NCI-H2171 treated with DMSO at 0.1 percent for 48 hours (cell line): ENCODE measurements at regions not wholly inside any gene's neighbourhood (a gene's known extent, or its start where the extent isn't known, plus 50 kb on each side); places are given as distances from the start of the nearest gene placed in this dataset.

Experiments used
- DNase-seq: peaks from one replicate; lab custom pipeline; 2025; lab: John Stamatoyannopoulos, UW

DNA sequence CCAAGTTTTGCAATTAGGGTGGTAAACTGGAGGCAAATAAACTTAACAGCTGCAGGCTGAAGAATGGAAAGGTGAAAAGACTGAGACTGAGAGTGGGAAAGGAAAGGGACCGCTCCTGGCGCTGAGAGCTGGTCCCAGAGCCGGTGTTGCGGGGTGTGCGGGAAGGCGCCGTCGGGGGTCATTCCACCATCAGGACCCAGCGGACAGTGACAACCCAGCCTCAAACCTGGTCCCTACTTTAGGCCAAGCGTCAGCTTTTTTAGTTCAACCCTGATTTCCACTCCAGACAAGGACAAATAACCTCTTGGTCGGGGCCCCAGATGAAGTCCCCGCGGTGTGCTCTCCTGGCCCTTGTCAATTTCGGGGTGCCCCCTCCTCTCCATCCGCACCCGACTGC lies 145.8 kb upstream of the ETS2 start:
- DNase-seq: no peak

DNA sequence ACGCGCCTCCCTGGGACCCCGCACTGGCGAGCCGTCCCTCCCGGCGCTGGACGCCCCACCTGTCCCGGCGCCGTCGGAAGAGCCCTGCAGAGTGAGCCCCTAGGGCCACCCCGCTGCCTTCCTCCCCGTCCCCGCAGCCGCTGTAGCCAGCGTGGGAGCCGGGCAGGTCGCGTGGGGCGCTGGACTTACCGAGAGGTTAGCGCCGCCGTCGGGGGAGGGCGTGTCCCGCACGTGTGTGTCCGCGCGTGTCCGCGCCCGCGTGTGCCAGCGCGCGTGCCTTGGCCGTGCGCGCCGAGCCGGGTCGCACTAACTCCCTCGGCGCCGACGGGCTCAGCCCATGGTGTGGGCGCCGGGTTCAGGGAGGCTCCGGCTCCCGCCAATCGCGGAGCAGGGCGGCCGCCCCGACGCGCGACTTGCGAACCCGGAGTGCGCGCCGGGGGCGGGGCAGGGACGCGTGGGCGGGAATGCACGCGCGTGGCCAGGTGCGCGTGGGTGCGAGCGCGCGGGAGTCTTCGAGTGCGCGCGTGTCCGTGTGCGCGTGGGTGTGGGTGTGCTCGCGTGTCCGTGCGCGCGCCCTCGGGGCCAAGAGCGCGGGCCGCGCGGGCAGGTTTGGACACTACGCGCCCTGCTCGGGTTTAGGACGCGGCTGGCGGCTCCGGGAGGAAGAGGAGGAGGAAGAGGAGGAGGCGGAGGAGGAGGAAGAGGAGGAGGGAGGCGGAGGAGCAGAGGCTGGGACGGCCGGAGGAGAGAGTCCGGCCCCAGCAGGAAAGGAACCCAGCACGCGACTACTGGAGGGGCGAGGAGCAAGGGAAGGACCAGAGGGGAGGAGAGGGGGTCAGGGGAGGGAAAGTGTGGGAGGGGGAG lies 145.2 kb upstream of the ETS2 start:
- DNase-seq: no peak

DNA sequence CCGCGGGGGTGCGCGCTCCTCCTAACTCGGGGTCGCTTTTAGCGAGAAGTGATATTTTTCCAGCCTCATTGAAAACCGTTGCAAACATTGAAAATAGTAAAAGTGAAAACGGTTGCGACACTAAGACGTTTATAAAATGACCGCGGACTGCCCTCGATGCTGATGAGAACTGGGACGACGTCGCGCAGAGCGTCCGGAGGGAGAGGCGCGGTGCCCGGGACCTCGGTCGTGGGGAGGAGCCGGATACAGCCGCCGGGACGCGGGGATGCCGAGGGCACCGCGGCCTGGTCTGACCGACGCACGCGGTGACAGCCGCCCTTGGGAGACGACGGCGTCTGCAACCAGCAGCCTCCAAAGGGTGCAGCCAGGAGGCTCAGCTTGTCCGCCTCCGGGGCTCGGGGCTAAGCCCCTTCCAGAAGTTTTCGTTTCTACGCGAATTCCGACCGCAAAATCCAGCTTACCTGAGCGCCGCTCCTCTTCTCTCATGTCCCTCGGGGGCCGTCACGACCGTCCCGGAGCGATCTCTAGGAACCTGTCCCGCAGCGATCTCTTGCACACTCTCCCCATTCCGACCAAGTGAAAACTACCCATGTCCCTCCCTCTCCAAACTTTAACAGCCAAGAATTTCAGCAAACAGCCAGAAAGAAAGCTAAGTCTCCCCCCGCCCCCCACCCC lies 144.4 kb upstream of the ETS2 start:
- DNase-seq: no peak

DNA sequence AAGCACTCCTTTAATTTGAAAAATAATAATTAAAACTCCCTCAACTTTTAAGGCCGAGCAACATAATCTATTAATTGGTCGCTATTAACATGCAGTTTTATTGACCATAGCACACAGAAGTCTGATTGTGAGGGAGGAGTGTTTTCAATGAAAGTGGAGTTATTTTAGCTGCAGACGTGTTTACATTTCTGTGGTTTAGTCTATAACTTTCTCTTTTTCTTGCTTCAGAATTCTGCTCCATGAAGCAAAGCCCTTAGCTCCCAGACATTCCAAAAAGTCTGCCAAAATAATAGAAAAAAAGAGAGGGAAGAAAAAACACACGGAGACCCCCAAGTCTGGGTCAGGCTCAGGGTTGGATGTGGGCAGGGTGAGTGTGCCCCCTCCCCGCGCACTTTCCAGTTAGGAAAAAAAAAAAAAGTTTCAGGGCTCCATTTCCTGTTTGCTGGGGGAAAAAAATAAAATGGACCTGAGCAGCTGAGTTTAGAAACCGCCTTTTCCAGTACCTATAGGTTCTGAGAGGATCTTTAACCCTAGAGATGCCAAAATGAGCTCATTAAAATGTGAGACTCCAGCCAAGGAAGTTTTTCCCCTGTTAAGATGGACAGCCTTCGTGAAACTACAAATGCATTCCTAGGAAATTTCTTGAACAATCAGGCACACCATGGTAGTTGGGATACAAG lies 143.7 kb upstream of the ETS2 start:
- DNase-seq: no peak

DNA sequence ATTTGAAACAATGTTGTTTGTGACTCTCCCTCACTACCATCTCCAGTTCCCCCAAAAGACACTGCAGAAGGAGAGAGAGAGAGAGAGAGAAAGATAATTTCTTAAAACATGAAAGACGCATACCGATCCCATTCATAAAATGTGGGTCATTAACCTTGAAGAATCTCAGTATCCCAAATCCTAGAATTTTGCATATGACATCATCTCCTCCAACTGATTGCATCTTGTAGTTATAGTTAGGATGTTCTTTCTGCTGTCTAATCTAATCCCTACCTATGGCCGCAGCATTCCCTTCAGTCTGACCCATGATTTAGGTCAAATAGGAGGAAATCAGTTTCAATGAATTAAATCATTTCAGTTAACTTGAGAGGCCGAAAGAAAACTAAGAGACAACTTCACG lies 142.4 kb upstream of the ETS2 start:
- DNase-seq: no peak

DNA sequence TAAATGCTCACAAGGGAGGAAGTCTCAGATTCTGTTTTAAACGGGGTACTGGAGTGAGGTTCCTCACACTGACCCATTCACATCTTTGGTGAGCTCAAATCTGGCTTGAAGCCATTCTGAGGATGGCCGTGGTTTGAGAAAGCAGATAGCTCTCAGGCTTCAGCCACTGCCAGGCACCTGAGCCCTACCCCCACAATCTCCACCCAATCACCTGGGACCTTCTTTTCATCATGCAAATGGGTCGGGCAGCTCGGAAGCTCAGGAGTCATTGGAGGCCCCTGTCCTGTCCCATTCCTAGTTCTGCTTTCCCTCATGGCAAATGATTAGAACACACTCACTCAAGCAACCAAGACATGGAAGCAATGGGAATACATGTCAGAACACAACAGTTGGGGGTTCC lies 141.4 kb upstream of the ETS2 start:
- DNase-seq: no peak

DNA sequence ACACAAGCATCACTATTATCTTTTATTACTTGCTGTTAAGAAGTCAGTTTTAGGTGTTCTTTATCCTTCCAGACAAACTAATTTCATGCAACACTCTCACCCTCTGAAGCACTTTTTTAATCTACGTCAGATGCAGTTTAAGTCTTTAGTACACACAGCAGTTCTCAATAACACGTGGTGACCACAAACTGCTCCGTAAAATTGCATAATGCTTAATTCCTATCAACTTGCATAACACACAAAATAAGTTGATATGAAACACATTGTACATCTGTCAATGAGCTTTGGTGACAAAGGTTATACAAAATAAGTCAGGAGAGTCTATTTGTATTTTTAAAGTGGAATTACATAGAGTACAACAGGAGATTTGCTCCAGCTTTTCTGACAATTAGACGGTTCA lies 140.9 kb upstream of the ETS2 start:
- no peak for DNase-seq

DNA sequence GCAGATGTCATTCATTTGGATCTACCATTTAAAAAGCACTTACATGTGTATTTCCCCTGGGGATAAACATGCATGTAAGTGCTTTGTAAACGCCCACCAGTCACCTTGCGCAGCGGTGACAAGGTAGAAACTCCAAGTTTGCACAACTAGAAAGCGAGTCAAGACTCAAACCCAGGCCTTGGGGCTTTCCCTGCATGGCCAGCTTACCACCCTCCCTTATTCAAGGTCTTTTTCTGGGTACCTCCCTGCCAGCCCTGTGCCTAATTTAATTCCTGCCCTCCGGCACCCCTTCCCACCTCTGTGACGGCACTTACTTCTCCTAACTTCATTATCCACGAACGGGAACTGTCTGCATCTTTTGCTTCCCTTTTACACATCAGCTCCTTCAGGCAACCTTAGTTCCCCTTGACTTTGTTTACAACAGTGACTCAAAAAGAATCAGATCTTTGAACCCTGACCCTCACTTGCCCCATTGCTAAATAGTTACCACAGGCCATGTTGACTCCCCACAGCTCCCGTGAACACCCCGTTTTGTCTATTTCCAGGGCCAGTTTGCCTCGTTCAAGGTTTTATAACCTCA lies 138.3 kb upstream of the ETS2 start:
- DNase-seq: no peak

DNA sequence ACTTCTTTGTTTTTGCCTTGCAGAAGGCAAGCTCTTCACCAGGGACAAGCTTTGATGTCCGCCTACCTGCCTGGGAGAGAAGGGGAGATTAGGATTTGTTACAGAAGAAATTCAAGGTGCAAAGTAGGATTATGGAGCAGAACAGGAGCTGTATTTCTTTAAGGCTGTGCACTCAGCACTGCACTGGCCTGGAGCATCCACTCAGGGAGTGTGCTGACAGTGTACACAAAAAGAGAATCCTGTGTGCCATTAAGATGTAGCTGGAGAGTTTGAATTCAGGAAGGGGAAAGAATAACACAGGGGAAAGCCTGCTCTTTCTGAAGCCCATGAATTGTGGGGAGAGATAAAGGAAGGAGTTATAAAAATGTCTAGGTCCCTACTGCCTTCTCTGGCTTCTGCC lies 137.7 kb upstream of the ETS2 start:
- DNase-seq: no peak

DNA sequence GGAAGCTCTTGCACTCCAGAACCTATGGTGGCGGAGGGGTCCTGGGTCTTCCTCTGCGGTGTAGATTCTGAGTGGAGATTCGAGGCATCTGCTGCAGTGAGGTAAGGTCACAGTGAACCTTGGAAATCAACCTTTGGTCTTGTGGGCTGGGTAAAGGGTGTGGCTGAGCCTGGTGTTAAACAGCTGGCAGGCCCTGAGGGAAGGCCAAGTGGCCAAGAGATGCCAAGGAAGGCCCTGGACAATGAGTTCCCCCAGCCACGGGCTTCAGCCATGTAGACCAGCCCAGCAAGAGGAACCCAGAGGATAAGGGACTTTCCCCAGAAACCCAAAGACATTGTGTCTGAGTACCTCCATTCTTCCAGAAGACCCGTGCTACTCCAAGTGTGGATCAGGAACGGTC lies 137.2 kb upstream of the ETS2 start:
- no peak for DNase-seq

DNA sequence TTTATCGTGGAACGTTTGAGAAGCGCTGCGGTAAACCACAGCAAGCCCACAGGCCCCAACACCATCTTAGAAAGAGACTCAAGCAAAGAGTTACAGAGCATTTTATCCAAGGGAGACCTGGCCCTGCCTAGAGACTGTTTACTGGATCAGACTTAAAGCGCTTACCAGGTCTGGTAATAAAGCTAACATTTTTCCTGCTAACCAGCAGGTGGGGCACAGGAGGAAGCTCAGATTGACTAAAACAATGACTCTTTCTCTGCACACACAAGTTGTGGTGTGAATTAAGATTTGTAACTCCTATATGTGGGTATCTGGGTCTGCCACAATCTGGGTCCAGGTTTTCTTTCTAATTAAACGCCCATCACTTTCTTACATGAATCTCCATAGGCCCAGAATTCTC lies 136.5 kb upstream of the ETS2 start:
- peak; percentile 26 for DNase-seq

DNA sequence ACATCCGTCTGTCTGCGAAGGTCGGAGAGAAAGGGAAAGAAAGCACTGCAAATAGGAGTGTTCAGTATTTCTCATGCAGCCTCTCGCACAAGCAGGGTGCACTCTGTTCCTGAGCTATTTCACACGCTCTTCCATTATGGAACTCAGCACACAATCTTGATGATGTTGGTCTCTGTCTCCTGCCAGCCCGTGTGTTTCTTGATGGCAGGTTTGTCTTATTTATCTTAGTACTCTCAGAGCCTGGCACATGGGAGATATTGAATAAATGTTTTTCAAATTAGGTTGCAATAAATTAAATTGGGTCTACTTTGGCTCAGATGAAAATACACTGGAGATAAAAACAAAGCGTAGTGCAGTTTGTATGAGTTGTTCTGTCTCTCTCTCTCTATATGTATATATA lies 134.9 kb upstream of the ETS2 start:
- DNase-seq: no peak

DNA sequence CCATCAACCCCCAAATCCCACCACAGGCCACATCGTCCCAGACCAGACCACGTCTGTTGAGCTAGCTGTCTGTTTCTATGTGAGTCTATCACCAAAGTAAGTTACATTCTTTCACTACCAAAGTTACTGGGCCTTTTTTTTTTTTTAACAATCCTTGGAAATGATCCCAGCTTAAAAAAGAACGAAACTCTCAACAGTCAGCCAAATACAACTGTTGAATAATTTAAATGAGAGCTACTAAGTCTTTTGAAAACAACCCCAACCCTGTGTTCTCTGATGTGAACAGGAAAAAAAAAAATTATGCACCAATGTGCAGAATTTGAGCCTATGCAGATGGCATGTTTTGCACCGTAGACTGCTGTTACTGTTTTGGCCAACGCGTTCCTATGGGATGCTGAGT lies 134.0 kb upstream of the ETS2 start:
- DNase-seq: no peak

DNA sequence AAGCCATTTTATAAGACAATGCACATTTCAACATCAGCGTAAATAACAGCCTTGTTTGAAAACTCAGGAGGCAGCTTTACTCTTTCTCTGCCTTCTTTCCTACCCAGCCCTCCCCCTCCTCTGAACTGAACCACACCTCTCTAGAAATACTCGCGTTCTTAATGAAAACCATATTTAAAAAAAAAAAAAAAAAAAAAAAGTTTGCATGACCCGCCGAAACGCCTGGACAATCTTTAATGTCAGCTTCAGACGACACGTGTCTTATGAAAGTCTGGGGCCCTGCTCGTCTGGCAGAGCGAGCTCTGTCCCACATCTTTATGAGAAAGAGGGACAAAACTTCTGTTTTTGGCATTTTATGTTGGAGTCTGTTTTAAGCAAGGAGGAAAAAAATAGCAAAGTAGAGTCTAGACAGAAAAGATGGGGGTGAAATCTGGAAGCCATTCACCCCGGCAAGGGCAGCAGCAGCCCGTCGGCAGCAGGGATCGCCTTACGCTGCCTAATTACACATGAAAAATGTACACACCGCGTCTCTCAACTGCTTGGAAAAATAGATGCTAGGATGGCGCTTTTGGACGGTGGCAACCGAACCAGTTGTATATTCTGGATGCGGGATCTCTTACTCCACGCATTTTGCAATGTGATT lies 130.4 kb upstream of the ETS2 start:
- peak; percentile 27 for DNase-seq

DNA sequence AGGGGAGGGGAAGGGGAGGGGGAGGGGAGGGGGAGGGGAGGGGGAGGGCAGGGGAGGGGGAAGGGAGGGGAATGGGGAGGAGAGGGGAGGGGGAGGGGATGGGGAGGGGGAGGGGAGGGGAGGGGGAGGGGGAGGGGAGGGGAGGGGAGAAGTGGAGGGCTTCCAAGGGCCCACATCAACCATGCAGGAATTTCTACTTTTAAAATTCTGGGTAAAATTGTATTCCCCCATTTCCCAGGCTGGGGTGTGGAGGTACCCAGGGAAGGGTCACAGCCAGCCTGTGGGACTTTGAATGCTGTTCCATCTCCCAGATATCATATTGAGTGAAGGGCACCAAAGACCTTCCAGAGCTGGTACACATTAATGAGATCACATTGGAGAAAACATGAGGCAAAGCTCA lies 126.9 kb upstream of the ETS2 start:
- DNase-seq: no peak

DNA sequence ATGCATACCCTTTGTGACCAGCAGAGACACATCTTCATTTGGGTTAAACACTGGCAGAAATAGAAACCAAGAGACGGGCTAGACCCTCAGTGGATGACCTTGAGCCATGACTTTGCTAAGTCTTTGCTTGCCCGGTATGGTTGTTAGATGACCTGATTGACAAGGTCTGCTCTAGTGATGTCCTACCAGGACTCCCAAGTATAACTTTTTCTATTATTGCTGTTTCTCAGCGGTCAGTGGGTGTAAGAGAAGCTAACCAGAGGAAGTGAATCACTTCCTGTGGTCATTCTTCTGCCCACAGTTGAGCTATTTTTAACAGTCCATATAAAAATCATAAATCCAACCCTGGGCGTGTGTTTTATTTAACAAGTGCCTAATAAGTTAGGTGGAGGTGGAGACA lies 126.2 kb upstream of the ETS2 start:
- DNase-seq: no peak

DNA sequence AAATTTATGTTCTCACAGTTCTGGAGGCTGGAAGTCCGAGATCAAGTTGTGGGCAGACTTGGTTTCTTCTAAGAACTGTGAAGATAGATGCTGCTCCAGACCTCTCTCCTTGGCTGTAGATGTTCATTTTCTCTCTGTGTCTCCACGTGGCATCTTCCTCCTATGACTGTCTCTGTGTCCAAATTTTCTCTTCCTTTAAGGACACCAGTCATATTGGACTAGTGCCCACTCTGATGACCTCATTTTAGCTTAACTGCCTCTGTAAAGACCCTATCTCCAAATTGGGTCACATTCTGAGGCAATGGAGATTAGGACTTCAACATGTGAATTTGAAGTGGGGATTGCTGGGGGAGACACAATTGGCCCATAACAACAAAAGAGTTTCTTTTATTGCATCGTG lies 125.3 kb upstream of the ETS2 start:
- no peak for DNase-seq

DNA sequence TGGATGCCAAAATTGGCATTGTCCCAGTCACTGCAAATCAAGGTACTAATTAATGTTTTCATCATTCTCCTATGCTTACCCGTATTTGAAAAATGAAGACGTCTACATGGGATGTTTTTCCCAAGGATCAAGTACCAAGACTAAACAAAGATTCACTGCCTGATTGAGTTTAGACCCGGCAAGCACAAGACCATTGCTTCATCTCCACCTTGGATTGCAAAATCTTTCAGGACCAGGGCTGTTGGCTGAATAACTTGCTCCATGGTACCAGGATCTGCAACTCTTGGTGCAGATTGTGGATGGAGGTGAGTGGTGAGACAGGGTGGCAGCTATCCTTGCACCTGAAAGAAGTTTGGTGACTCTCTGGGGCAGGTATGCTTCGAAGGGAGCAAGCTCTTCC lies 122.5 kb upstream of the ETS2 start:
- no peak for DNase-seq

DNA sequence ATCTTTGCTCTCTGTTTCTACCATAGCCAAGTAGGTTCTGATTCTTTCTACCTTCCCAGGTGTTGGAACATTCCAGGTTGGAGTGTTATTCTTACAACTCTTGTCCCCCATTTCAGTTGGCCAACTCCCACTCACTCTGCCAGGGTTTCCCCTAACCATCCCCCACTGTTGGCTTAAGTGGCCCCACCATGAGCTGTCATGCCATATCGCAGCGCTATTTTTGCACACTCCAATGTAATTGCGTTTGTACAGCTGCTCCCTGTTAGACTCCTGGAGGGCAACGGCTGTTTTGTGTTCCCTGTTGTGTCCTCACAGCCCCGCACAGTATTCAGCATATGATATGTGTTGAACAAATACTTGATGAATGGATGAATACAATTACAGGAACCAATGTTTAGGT lies 117.7 kb upstream of the ETS2 start:
- DNase-seq: no peak

DNA sequence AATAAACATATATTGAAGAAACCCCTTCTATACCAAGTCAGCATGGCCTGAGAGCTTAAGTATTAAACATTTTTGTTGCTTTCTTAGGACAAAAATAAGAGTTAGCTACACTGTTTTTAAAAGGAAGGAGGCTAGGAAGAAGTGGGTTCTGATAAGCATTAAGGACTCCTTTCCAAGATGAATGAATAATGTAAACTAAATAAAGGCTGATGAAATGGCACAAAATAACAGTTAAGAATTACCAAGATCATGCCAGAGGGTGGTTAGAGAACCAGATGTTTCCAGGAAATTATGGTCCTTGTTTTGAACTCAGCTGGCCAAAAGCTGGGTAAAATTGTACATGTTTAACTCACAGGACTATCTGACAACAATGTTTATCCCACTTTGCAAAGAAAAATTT lies 114.1 kb upstream of the ETS2 start:
- DNase-seq: no peak

DNA sequence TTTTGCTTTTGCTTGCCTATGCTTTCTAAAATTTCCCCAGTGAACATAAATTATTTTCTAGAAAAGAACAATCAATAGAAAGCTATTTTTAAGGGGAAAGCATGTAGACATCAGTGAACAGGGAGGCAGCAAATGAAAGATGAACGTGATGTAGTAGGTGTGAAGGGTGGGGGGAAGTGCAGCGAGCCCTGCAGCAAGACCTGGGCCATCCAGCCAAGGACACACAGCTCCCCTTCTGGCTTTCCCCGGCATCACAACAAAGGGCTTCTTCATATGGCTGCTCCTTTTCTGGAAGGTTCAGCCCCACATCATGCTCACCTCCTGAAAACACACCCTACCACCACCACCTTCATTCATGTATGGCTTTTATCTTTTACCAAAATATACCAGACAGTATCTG lies 109.2 kb upstream of the ETS2 start:
- no peak for DNase-seq

DNA sequence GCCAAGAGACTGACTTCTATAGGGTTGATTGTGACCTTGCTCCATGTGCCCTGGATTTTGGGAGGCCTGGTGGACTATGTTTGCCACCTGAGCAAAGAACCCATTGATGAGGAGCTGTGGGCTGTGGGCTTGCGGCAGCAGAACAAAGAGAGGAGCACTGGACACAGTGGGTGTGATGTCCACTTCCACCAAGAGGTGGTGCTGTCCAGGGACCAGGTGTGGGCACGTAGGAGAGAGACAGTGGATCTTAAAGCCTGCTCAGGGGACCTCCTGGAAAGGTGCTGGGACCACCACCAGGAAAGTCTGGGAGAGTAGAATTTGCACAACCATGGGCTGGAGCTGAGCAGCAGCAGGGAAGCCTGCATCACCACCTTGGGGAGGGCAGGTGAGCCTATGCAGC lies 106.7 kb upstream of the ETS2 start:
- DNase-seq: no peak
